Upper lobe of left lung (tissue), 4 donors: ENCODE measurements at regions not wholly inside any gene's neighbourhood (a gene's known extent, or its start where the extent isn't known, plus 50 kb on each side); places are given as distances from the start of the nearest gene placed in this dataset.

Experiments used
- CTCF ChIP-seq, 6 experiments: fragments of 450-650 bp in 4 of 6; fragments of 200-600 bp in 2 of 6; sonication (generic) in 2 of 6; IDR thresholded peaks; one replicate each; pipeline ENCODE4 v1.5.1; 2016 to 2019; ENCODE audit warnings: antibody characterized with exemption in 6 of 6
- EP300 ChIP-seq, 4 donors: sonication (generic); formaldehyde crosslinking; IDR thresholded peaks; one replicate each; pipeline ENCODE4 v1.5.1; 2017; ENCODE audit warnings: antibody characterized with exemption in 4 of 4, control low read depth in 2 of 4
- POLR2A ChIP-seq, 4 donors: fragments of 450-650 bp; IDR thresholded peaks; one replicate each; pipeline ENCODE4 v1.5.1; 2016 to 2017; ENCODE audit warnings: antibody characterized with exemption in 4 of 4, mild to moderate bottlenecking in 2 of 4
- POLR2AphosphoS5 ChIP-seq, 2 donors: sonication (generic); formaldehyde crosslinking; IDR thresholded peaks; one replicate each; pipeline ENCODE4 v1.5.1; 2017; ENCODE audit warnings: antibody characterized with exemption in 2 of 2

DNA sequence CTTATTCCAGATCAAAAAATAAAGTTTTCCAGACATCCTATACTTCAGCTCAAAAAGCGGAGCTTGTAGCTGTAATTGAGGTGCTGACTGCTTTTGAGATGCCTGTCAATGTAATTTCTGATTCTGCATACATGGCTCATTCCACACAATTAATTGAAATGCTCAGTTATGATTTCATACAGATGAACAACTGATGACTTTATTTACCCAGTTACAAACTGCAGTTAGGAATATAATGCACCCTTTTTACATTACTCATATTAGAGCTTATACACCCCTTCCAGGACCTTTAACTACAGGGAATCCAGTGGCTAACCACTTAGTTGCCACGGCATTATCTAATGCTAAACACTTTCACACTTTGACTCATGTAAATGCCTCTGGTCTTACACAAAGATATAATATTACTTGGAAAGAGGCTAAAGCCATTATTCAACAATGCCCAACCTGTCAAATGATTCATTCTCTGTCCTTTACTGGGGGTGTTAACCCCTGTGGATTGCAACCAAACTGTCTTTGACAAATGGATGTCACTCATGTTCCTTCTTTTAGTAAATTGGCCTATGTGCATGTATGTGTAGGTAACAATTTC, 147.3 kb downstream of the ZNF33B start:
- TF ChIP-seq EP300 (IDR thresholded peaks at IDR 0.05) (no peak), CTCF (IDR thresholded peaks at IDR 0.05) (no peak), POLR2A (IDR thresholded peaks at IDR 0.05) (no peak), POLR2AphosphoS5 (IDR thresholded peaks at IDR 0.05) (no peak)
